DND-41 (cell line): ENCODE measurements at regions not wholly inside any gene's neighbourhood (a gene's known extent, or its start where the extent isn't known, plus 50 kb on each side); places are given as distances from the start of the nearest gene placed in this dataset.

ENCODE experiments used
- ATAC-seq: fragments of 200-7000 bp; cut with Tn5 transposase; 3 replicates; pipeline ENCODE4 v1.9.1; 2021; ENCODE audit warnings: low read depth; ENCODE audit not compliant: insufficient read depth
- DNase-seq: peaks from one replicate; pipeline ENCODE4 v3.0.0-alpha.2; 2020
- H2AFZ ChIP-seq: 2 replicates; pipeline ENCODE4 v1.6.0; 2012; ENCODE audit warnings: low read depth, low read length
- H3K27ac ChIP-seq: 2 replicates; pipeline ENCODE4 v1.5.1; 2012; ENCODE audit warnings: low read length, inconsistent platforms
- H3K27me3 ChIP-seq: fragments of 200-600 bp; sonication (generic); 2 replicates; pipeline ENCODE4 v1.6.0; 2012; ENCODE audit warnings: low read length, mild to moderate bottlenecking, inconsistent platforms; ENCODE audit not compliant: insufficient read depth, poor library complexity
- H3K36me3 ChIP-seq: 2 replicates; pipeline ENCODE4 v1.5.1; 2012; ENCODE audit warnings: low read length, inconsistent platforms; ENCODE audit not compliant: insufficient read depth
- H3K4me1 ChIP-seq: 2 replicates; pipeline ENCODE4 v1.5.1; 2012; ENCODE audit warnings: mild to moderate bottlenecking, low read length; ENCODE audit not compliant: insufficient read depth
- H3K4me2 ChIP-seq: 2 replicates; pipeline ENCODE4 v1.6.0; 2012; ENCODE audit warnings: mild to moderate bottlenecking, moderate library complexity, low read length, inconsistent platforms; ENCODE audit not compliant: insufficient read depth
- H3K4me3 ChIP-seq, 2 experiments: fragments of 200-600 bp in 1 of 2; shearing (Covaris generic) in 1 of 2; 2 replicates each; pipeline ENCODE4 v1.5.1; 2012 to 2016; ENCODE audit warnings: inconsistent platforms in 2 of 2, low read length in 2 of 2, mild to moderate bottlenecking in 2 of 2, low read depth in 1 of 2, moderate library complexity in 1 of 2
- H3K79me2 ChIP-seq: 2 replicates; pipeline ENCODE4 v1.6.0; 2012; ENCODE audit warnings: low read length, inconsistent platforms; ENCODE audit not compliant: insufficient read depth
- H3K9ac ChIP-seq: 2 replicates; pipeline ENCODE4 v1.6.0; 2012; ENCODE audit warnings: low read depth, mild to moderate bottlenecking, inconsistent platforms, low read length, moderate library complexity
- H3K9me3 ChIP-seq: 2 replicates; pipeline ENCODE4 v1.5.1; 2012; ENCODE audit warnings: low read length, moderate library complexity, mild to moderate bottlenecking, inconsistent platforms; ENCODE audit not compliant: insufficient read depth, severe bottlenecking
- H4K20me1 ChIP-seq: 2 replicates; pipeline ENCODE4 v1.6.0; 2012; ENCODE audit warnings: low read length; ENCODE audit not compliant: insufficient read depth
- CTCF ChIP-seq: IDR thresholded peaks from 2 replicates; pipeline ENCODE4 v1.5.1; 2012; ENCODE audit warnings: borderline replicate concordance, low read length, moderate library complexity, mild to moderate bottlenecking; ENCODE audit not compliant: poor library complexity, severe bottlenecking; ENCODE audit errors: extremely low read depth
- EZH2 ChIP-seq: IDR thresholded peaks from 3 replicates; pipeline ENCODE4 v1.6.1; 2012; ENCODE audit warnings: borderline replicate concordance, low read depth, mild to moderate bottlenecking, moderate library complexity, low read length, inconsistent platforms; ENCODE audit not compliant: severe bottlenecking

GRCh38 chr2:180660881-180661685 is 319.3 kb upstream of the UBE2E3 start:
- H3K27me3 ChIP-seq = peaks cover 22% of the 10 kb centered on the region
- no peak overlapping the region for H3K4me3 ChIP-seq
- no peaks in the 10 kb centered on the region for H3K79me2 ChIP-seq
- no peaks in the 10 kb centered on the region for H4K20me1 ChIP-seq
- ATAC-seq (no peak), DNase-seq (no peak)
- H2AFZ ChIP-seq = no peak overlapping the region
- no peak for TF ChIP-seq EZH2
- TF ChIP-seq CTCF = no peak
- no peak overlapping the region for H3K9ac ChIP-seq
- H3K36me3 ChIP-seq = no peaks in the 10 kb centered on the region
- no peaks in the 10 kb centered on the region for H3K4me1 ChIP-seq
- H3K9me3 ChIP-seq = no peaks in the 10 kb centered on the region
- H3K27ac ChIP-seq = no peak overlapping the region
- H3K4me2 ChIP-seq = no peak overlapping the region

GRCh38 chr2:180660207-180660606 is 320.2 kb upstream of the UBE2E3 start:
- Histone ChIP-seq H3K9ac (no peak overlapping the region), H3K27me3 (peaks cover 25% of the 10 kb centered on the region), H3K36me3 (no peaks in the 10 kb centered on the region), H3K79me2 (no peaks in the 10 kb centered on the region), H3K4me2 (no peak overlapping the region), H3K4me1 (no peaks in the 10 kb centered on the region), H3K27ac (no peak overlapping the region), H2AFZ (no peak overlapping the region), H4K20me1 (no peaks in the 10 kb centered on the region), H3K4me3 (no peak overlapping the region), H3K9me3 (no peaks in the 10 kb centered on the region)
- ATAC-seq = no peak
- TF ChIP-seq CTCF (no peak), EZH2 (no peak)
- no peak for DNase-seq

GRCh38 chr2:180657054-180657453 is 323.4 kb upstream of the UBE2E3 start:
- peaks cover 20% of the 10 kb centered on the region for H3K27me3 ChIP-seq
- H3K9me3 ChIP-seq = no peaks in the 10 kb centered on the region
- no peak overlapping the region for H3K4me2 ChIP-seq
- H3K36me3 ChIP-seq = no peaks in the 10 kb centered on the region
- H3K79me2 ChIP-seq = no peaks in the 10 kb centered on the region
- no peak overlapping the region for H3K9ac ChIP-seq
- ATAC-seq (no peak), DNase-seq (no peak)
- H2AFZ ChIP-seq = no peak overlapping the region
- no peak for TF ChIP-seq CTCF
- no peak for TF ChIP-seq EZH2
- no peak overlapping the region for H3K27ac ChIP-seq
- no peaks in the 10 kb centered on the region for H3K4me1 ChIP-seq
- no peak overlapping the region for H3K4me3 ChIP-seq
- H4K20me1 ChIP-seq = no peaks in the 10 kb centered on the region

GRCh38 chr2:180656455-180656847 is 324.0 kb upstream of the UBE2E3 start:
- no peaks in the 10 kb centered on the region for H4K20me1 ChIP-seq
- H3K4me3 ChIP-seq = no peak overlapping the region
- H3K36me3 ChIP-seq = no peaks in the 10 kb centered on the region
- no peaks in the 10 kb centered on the region for H3K79me2 ChIP-seq
- DNase-seq = no peak
- no peak overlapping the region for H3K9ac ChIP-seq
- H3K4me2 ChIP-seq = no peak overlapping the region
- H3K4me1 ChIP-seq = no peaks in the 10 kb centered on the region
- peaks cover 20% of the 10 kb centered on the region for H3K27me3 ChIP-seq
- no peaks in the 10 kb centered on the region for H3K9me3 ChIP-seq
- no peak overlapping the region for H2AFZ ChIP-seq
- no peak overlapping the region for H3K27ac ChIP-seq
- TF ChIP-seq EZH2 = no peak
- no peak for TF ChIP-seq CTCF
- ATAC-seq = no peak
